Tibial nerve (tissue), 4 donors: ENCODE measurements at regions not wholly inside any gene's neighbourhood (a gene's known extent, or its start where the extent isn't known, plus 50 kb on each side); places are given as distances from the start of the nearest gene placed in this dataset.

Source experiments
- EP300 ChIP-seq, 2 donors: sonication (generic); formaldehyde crosslinking; IDR thresholded peaks; one replicate each; pipeline ENCODE4 v1.6.1; 2017; ENCODE audit warnings: antibody characterized with exemption in 2 of 2, mild to moderate bottlenecking in 1 of 2
- POLR2A ChIP-seq, 2 donors: fragments of 450-650 bp; IDR thresholded peaks; one replicate each; pipeline ENCODE4 v1.6.1; 2017; ENCODE audit warnings: antibody characterized with exemption in 2 of 2, mild to moderate bottlenecking in 2 of 2, moderate library complexity in 2 of 2
- TF ChIP-seq, protein P1 (sequence below), 5 experiments: fragments of 200-600 bp in 3 of 5; fragments of 450-650 bp in 2 of 5; sonication (generic) in 3 of 5; IDR thresholded peaks; one replicate each; pipeline ENCODE4 v1.5.1; 2016 to 2019; ENCODE audit warnings: antibody characterized with exemption in 5 of 5, mild to moderate bottlenecking in 3 of 5, moderate library complexity in 2 of 5

GRCh38 chr4:125365731-125366130 is 51.0 kb downstream of the FAT4 start:
- TF ChIP-seq, protein P1, sequence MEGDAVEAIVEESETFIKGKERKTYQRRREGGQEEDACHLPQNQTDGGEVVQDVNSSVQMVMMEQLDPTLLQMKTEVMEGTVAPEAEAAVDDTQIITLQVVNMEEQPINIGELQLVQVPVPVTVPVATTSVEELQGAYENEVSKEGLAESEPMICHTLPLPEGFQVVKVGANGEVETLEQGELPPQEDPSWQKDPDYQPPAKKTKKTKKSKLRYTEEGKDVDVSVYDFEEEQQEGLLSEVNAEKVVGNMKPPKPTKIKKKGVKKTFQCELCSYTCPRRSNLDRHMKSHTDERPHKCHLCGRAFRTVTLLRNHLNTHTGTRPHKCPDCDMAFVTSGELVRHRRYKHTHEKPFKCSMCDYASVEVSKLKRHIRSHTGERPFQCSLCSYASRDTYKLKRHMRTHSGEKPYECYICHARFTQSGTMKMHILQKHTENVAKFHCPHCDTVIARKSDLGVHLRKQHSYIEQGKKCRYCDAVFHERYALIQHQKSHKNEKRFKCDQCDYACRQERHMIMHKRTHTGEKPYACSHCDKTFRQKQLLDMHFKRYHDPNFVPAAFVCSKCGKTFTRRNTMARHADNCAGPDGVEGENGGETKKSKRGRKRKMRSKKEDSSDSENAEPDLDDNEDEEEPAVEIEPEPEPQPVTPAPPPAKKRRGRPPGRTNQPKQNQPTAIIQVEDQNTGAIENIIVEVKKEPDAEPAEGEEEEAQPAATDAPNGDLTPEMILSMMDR (IDR thresholded peaks at IDR 0.05): no peak
- no peak for TF ChIP-seq POLR2A (IDR thresholded peaks at IDR 0.05)
- no peak for TF ChIP-seq EP300 (IDR thresholded peaks at IDR 0.05)
